ENCODE measurements at regions not wholly inside any gene's neighbourhood (a gene's known extent, or its start where the extent isn't known, plus 50 kb on each side); places are given as distances from the start of the nearest gene placed in this dataset.

GRCh38 chr6:18585032-18585573 lies 198.0 kb downstream of the RNF144B start:
- no peaks in the 10 kb centered on the region for H3K9me3 ChIP-seq (ENCODE audit: low read length)
- peak; percentile 80 for DNase-seq
- no peak for TF ChIP-seq EZH2phosphoT487 (IDR thresholded peaks at IDR 0.05; ENCODE audit: borderline replicate concordance, low read length)
- TF ChIP-seq CTCF (conservative IDR thresholded peaks at IDR 0.05; ENCODE audit: low read depth, low read length): no peak
- no peak for TF ChIP-seq EZH2 (IDR thresholded peaks at IDR 0.05; ENCODE audit: low read length, unreplicated experiment)
- H3K27me3 ChIP-seq (ENCODE audit: low read length): 0 out of 2 replicates have a peak, but pooled peaks cover 1% of the 10 kb centered on the region
- no peak overlapping the region for H3K4me3 ChIP-seq (ENCODE audit: low read length)
- H3K4me2 ChIP-seq (ENCODE audit: low read length): peak overlapping the region; percentile 56
- POLR2A ChIA-PET (ENCODE audit: unreplicated experiment): no interaction called here
- H3K9ac ChIP-seq (ENCODE audit: low read length): no peak overlapping the region
- H3K4me1 ChIP-seq (ENCODE audit: insufficient read depth, low read length): peaks cover 14% of the 10 kb centered on the region
- peak; percentile 90 for ATAC-seq
- CTCF ChIA-PET: no interaction called here
- H3K79me2 ChIP-seq (ENCODE audit: low read length): no peaks in the 10 kb centered on the region
- no peaks in the 10 kb centered on the region for H3K36me3 ChIP-seq (ENCODE audit: low read depth, low read length)
- H3K27ac ChIP-seq (ENCODE audit: low read length): peak overlapping the region; percentile 28
- H3F3A ChIP-seq (ENCODE audit: low read length, unreplicated experiment): no peaks in the 10 kb centered on the region
- H3K9me2 ChIP-seq (replicated peaks; ENCODE audit: low read length): no peaks in the 10 kb centered on the region
- H4K20me1 ChIP-seq (ENCODE audit: low read length): no peaks in the 10 kb centered on the region
- no peak overlapping the region for H2AFZ ChIP-seq (ENCODE audit: low read length)
- BruUV-seq (replicated peaks): no TSS peak
- intact Hi-C loops (cut with micrococcal nuclease): no loop called here

- ChIA-PET CTCF (no interaction called here), POLR2A (ENCODE audit: unreplicated experiment) (no interaction called here)
- BruUV-seq (replicated peaks): no TSS peak
- H3K36me3 ChIP-seq (ENCODE audit: low read depth, low read length): no peaks in the 10 kb centered on the region
- no peaks in the 10 kb centered on the region for H3K9me3 ChIP-seq (ENCODE audit: low read length)
- H3F3A ChIP-seq (ENCODE audit: low read length, unreplicated experiment): no peaks in the 10 kb centered on the region
- no peak overlapping the region for H3K27ac ChIP-seq (ENCODE audit: low read length)
- DNase-seq (no peak), ATAC-seq (no peak)
- H3K4me1 ChIP-seq (ENCODE audit: insufficient read depth, low read length): peaks cover 14% of the 10 kb centered on the region
- H3K79me2 ChIP-seq (ENCODE audit: low read length): no peaks in the 10 kb centered on the region
- H3K9ac ChIP-seq (ENCODE audit: low read length): no peak overlapping the region
- TF ChIP-seq CTCF (conservative IDR thresholded peaks at IDR 0.05; ENCODE audit: low read depth, low read length) (no peak), EZH2phosphoT487 (IDR thresholded peaks at IDR 0.05; ENCODE audit: borderline replicate concordance, low read length) (no peak), EZH2 (IDR thresholded peaks at IDR 0.05; ENCODE audit: low read length, unreplicated experiment) (no peak)
- no peak overlapping the region for H3K4me2 ChIP-seq (ENCODE audit: low read length)
- no peaks in the 10 kb centered on the region for H4K20me1 ChIP-seq (ENCODE audit: low read length)
- H3K27me3 ChIP-seq (ENCODE audit: low read length): peaks cover 12% of the 10 kb centered on the region
- no peaks in the 10 kb centered on the region for H3K9me2 ChIP-seq (replicated peaks; ENCODE audit: low read length)
- intact Hi-C loops (cut with micrococcal nuclease): no loop called here
- H2AFZ ChIP-seq (ENCODE audit: low read length): no peak overlapping the region
- H3K4me3 ChIP-seq (ENCODE audit: low read length): no peak overlapping the region
Observed at GRCh38 chr6:18586133-18586532, 199.0 kb downstream of the RNF144B start.

- Histone ChIP-seq H3K4me3 (ENCODE audit: low read length) (no peak overlapping the region), H3K36me3 (ENCODE audit: low read depth, low read length) (no peaks in the 10 kb centered on the region), H2AFZ (ENCODE audit: low read length) (0 out of 2 replicates have a peak overlapping the region, but pooled peaks have one; percentile 14), H3K4me2 (ENCODE audit: low read length) (0 out of 2 replicates have a peak overlapping the region, but pooled peaks have one; percentile 13), H4K20me1 (ENCODE audit: low read length) (no peaks in the 10 kb centered on the region), H3K9me2 (replicated peaks; ENCODE audit: low read length) (no peaks in the 10 kb centered on the region), H3K27me3 (ENCODE audit: low read length) (peaks cover 35% of the 10 kb centered on the region), H3F3A (ENCODE audit: low read length, unreplicated experiment) (no peaks in the 10 kb centered on the region), H3K9me3 (ENCODE audit: low read length) (no peaks in the 10 kb centered on the region), H3K79me2 (ENCODE audit: low read length) (no peaks in the 10 kb centered on the region), H3K27ac (ENCODE audit: low read length) (no peak overlapping the region), H3K9ac (ENCODE audit: low read length) (no peak overlapping the region), H3K4me1 (ENCODE audit: insufficient read depth, low read length) (no peaks in the 10 kb centered on the region)
- CTCF ChIA-PET: interaction anchor here (0.5 to 0.7 kb wide), 2 partner anchors 175 to 1286 kb away, joined by 3 read pairs; no protein-coding TSS in a partner anchor
- peak; percentile 96 for TF ChIP-seq CTCF (conservative IDR thresholded peaks at IDR 0.05; ENCODE audit: low read depth, low read length)
- no peak for TF ChIP-seq EZH2phosphoT487 (IDR thresholded peaks at IDR 0.05; ENCODE audit: borderline replicate concordance, low read length)
- TF ChIP-seq EZH2 (IDR thresholded peaks at IDR 0.05; ENCODE audit: low read length, unreplicated experiment): no peak
- intact Hi-C loops (cut with micrococcal nuclease): loop anchor here (1.0 to 5.0 kb wide), 3 partner anchors 85 to 1460 kb away; no protein-coding TSS in a partner anchor
- peak; percentile 86 for ATAC-seq
- peak; percentile 85 for DNase-seq
- no TSS peak for BruUV-seq (replicated peaks)
- POLR2A ChIA-PET (ENCODE audit: unreplicated experiment): no interaction called here
Observed at GRCh38 chr6:18595774-18596530, 208.8 kb downstream of the RNF144B start.

Measured in PC-3 (cell line).